Stimulated activated naive B cell treated with anti-CD40 and anti-IgM and Interleukin-4, amounts not matched to agents 10 μg/mL and 1 μg/mL and 100 μg/mL, for 72 hours (primary cell): ENCODE measurements at regions not wholly inside any gene's neighbourhood (a gene's known extent, or its start where the extent isn't known, plus 50 kb on each side); places are given as distances from the start of the nearest gene placed in this dataset.

ENCODE experiments used
- ATAC-seq, 2 donors: fragments of 150-1000 bp; cut with Tn5 transposase; replicated peaks; 2 replicates each; pipeline ENCODE4 v1.10.0; 2021; ENCODE audit warnings: moderate library complexity in 1 of 2
- DNase-seq: peaks from one replicate; pipeline ENCODE4 v3.0.0; 2021
- H3K27ac Mint-ChIP-seq: one replicate; pipeline ENCODE4 v1.8.0; 2022; ENCODE audit warnings: mild to moderate bottlenecking, mixed read lengths
- H3K27me3 Mint-ChIP-seq, 2 donors: one replicate each; pipeline ENCODE4 v1.8.0; 2022; ENCODE audit warnings: mixed read lengths in 2 of 2
- H3K36me3 Mint-ChIP-seq, 2 donors: one replicate each; pipeline ENCODE4 v1.8.0; 2022; ENCODE audit warnings: mixed read lengths in 2 of 2, mild to moderate bottlenecking in 1 of 2
- H3K4me1 Mint-ChIP-seq, 2 donors: one replicate each; pipeline ENCODE4 v1.8.0; 2022; ENCODE audit warnings: mixed read lengths in 2 of 2, mild to moderate bottlenecking in 1 of 2
- H3K4me3 Mint-ChIP-seq, 2 donors: one replicate each; pipeline ENCODE4 v1.8.0; 2022; ENCODE audit warnings: mild to moderate bottlenecking in 2 of 2, mixed read lengths in 2 of 2, moderate library complexity in 1 of 2
- H3K9me3 Mint-ChIP-seq, 2 donors: one replicate each; pipeline ENCODE4 v1.8.0; 2022; ENCODE audit warnings: mixed read lengths in 2 of 2, mild to moderate bottlenecking in 1 of 2

DNA sequence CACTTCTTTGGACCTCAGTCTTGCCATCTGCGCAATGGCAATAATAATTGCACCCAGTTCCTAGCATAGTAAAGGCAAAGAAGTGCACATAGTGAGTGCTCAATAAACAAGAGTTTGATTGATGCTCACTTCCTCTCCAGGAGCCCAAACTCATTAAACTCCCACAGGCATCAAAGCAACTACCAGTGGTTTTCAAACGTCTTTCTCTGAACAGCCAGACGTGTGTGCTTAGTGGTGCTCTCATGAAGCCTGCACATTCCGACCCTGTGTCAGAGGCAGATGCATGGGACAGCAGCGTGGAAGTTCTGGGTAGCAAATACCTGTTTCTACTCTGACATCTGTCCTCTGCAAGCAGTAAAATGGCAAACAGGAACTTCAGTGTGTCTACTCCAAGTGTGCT is 146.3 kb upstream of the MAFB start:
- no peak for ATAC-seq
- H3K4me3 Mint-ChIP-seq = no peak overlapping the region
- no peak overlapping the region for H3K27ac Mint-ChIP-seq

GRCh38 chr20:40838509-40838908 is 149.5 kb upstream of the MAFB start:
- Mint-ChIP-seq H3K9me3 (peaks cover 12% of the 10 kb centered on the region in 2 donors), H3K4me1 (no peaks in the 10 kb centered on the region), H3K27me3 (peaks cover 31 to 35% of the 10 kb centered on the region in 2 donors), H3K36me3 (peaks cover 0 to 1% of the 10 kb centered on the region in 2 donors), H3K27ac (no peak overlapping the region), H3K4me3 (no peak overlapping the region)
- ATAC-seq = no peak
- DNase-seq = no peak

More for the DNA sequence above, 146.3 kb upstream of the MAFB start:
- no peaks in the 10 kb centered on the region for H3K4me1 Mint-ChIP-seq
- DNase-seq = no peak
- H3K9me3 Mint-ChIP-seq = peaks cover 10 to 12% of the 10 kb centered on the region in 2 donors
- peaks cover 0 to 1% of the 10 kb centered on the region in 2 donors for H3K36me3 Mint-ChIP-seq
- H3K27me3 Mint-ChIP-seq = peaks cover 21 to 26% of the 10 kb centered on the region in 2 donors

DNA sequence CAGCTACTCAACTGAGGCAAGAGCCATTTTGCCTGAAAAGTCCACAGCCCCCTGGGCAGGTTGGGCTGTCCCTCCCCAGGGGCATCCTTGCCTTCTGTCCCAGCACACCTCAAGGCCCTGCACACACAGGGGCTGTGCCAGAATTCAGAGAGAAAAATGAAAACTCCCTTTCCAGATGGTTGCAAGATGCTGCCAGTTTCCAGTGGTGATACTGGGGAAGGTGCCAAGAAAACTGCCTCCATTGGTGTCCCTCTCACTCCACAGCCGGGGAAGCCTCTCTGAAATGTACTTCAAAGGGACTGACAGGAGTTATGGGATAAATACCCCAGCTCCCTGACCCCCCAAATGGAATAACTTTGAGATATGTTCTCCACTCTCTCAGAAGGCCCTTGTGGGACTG is 154.2 kb upstream of the MAFB start:
- peaks cover 15 to 19% of the 10 kb centered on the region in 2 donors for H3K27me3 Mint-ChIP-seq
- no peaks in the 10 kb centered on the region for H3K4me1 Mint-ChIP-seq
- ATAC-seq (no peak), DNase-seq (no peak)
- no peak overlapping the region for H3K27ac Mint-ChIP-seq
- no peaks in the 10 kb centered on the region for H3K36me3 Mint-ChIP-seq
- H3K4me3 Mint-ChIP-seq = no peak overlapping the region
- H3K9me3 Mint-ChIP-seq = peaks cover 4 to 5% of the 10 kb centered on the region in 2 donors

GRCh38 chr20:40844332-40844731 is 155.3 kb upstream of the MAFB start:
- ATAC-seq (no peak), DNase-seq (no peak)

GRCh38 chr20:40848096-40848495 is 159.1 kb upstream of the MAFB start:
- Mint-ChIP-seq H3K4me1 (no peaks in the 10 kb centered on the region), H3K4me3 (no peak overlapping the region), H3K27me3 (no peaks in the 10 kb centered on the region), H3K9me3 (no peaks in the 10 kb centered on the region), H3K36me3 (no peaks in the 10 kb centered on the region), H3K27ac (no peak overlapping the region)
- DNase-seq = no peak
- ATAC-seq = no peak

More at GRCh38 chr20:40844332-40844731, 155.3 kb upstream of the MAFB start:
- Mint-ChIP-seq H3K4me1 (no peaks in the 10 kb centered on the region), H3K4me3 (no peak overlapping the region), H3K9me3 (peaks cover 4 to 5% of the 10 kb centered on the region in 2 donors), H3K36me3 (no peaks in the 10 kb centered on the region), H3K27ac (no peak overlapping the region), H3K27me3 (peaks cover 15 to 19% of the 10 kb centered on the region in 2 donors)

- DNase-seq (no peak), ATAC-seq (no peak)
- no peaks in the 10 kb centered on the region for H3K36me3 Mint-ChIP-seq
- no peaks in the 10 kb centered on the region for H3K9me3 Mint-ChIP-seq
- H3K27ac Mint-ChIP-seq = no peak overlapping the region
- H3K4me3 Mint-ChIP-seq = no peak overlapping the region
- H3K27me3 Mint-ChIP-seq = no peaks in the 10 kb centered on the region
- no peaks in the 10 kb centered on the region for H3K4me1 Mint-ChIP-seq
Measured at GRCh38 chr20:40848526-40848925, 159.5 kb upstream of the MAFB start.

- Mint-ChIP-seq H3K4me3 (no peak overlapping the region), H3K4me1 (no peaks in the 10 kb centered on the region), H3K9me3 (no peaks in the 10 kb centered on the region), H3K27me3 (no peaks in the 10 kb centered on the region), H3K27ac (no peak overlapping the region), H3K36me3 (no peaks in the 10 kb centered on the region)
- ATAC-seq (no peak), DNase-seq (no peak)
Measured at GRCh38 chr20:40849456-40849855, 160.4 kb upstream of the MAFB start.

DNA sequence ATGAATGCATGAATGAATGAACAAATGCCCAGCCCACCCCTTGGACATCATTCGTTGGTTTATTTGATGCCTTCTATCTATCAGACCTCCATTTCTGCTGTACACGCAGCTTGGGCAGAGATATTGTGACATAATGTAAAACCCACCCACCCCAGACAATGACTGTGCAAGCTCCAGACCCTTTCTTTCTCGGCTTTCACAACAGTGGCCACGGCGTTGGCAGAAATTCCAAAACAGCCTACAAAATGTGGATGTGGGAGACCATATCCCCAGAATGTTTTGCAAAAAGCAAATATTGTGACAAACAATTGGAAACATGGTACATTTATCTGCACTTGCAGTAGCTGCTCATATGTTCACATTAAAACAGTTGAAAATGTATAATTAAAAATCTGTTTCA is 162.0 kb upstream of the MAFB start:
- Mint-ChIP-seq H3K4me3 (no peak overlapping the region), H3K36me3 (no peaks in the 10 kb centered on the region), H3K9me3 (no peaks in the 10 kb centered on the region), H3K4me1 (no peaks in the 10 kb centered on the region), H3K27ac (no peak overlapping the region), H3K27me3 (no peaks in the 10 kb centered on the region)
- DNase-seq = no peak
- no peak for ATAC-seq

GRCh38 chr20:40855269-40855668 is 166.2 kb upstream of the MAFB start:
- no peak overlapping the region for H3K4me3 Mint-ChIP-seq
- H3K36me3 Mint-ChIP-seq = no peaks in the 10 kb centered on the region
- ATAC-seq = no peak
- H3K27ac Mint-ChIP-seq = no peak overlapping the region
- H3K27me3 Mint-ChIP-seq = peaks cover 0 to 7% of the 10 kb centered on the region in 2 donors
- H3K9me3 Mint-ChIP-seq = no peaks in the 10 kb centered on the region
- H3K4me1 Mint-ChIP-seq = no peaks in the 10 kb centered on the region
- no peak for DNase-seq

DNA sequence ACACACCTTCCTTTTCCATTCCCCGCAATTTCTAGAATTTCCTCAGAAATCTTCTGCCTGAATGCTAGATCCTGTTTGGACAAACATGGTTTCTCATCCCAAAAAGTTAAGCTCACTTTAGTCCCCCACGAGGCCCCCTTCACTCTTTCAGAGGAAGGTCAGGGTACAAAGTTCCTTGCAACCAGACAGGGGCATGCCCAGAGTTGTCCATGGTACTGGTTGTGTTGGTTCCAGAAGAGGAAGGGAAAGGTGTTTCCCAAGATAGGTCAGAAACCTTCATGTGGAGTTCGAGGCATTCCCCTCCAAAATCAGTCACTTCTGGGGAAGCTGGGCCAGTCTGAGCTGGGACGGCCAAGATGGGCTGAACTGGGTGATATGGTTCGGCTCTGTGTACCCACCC is 167.6 kb upstream of the MAFB start:
- Mint-ChIP-seq H3K27me3 (peaks cover 0 to 7% of the 10 kb centered on the region in 2 donors), H3K9me3 (no peaks in the 10 kb centered on the region), H3K4me1 (no peaks in the 10 kb centered on the region), H3K27ac (no peak overlapping the region), H3K36me3 (no peaks in the 10 kb centered on the region), H3K4me3 (no peak overlapping the region)
- DNase-seq = no peak
- no peak for ATAC-seq

DNA sequence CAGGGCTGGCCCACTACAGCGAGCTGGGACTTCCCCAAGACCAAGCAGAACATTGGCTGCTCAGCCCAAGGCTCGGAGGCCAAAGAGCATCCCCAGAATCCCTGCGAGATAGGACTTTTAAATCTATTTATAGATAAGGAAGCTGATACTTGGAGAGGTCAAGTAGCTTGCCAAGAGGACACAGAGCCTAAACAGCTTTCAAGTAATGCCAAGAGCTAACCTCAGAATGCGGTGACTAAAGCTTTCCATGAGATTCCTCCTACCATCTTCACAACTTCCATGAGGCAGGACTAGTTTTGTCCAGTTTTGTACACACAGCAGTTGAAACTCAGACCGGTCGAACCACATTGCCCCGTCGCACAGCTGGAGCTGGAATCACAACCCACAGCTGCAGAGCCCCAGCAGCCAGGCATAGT is 168.1 kb upstream of the TOP1 start:
- no peak for DNase-seq
- Mint-ChIP-seq H3K27ac (no peak overlapping the region), H3K9me3 (no peaks in the 10 kb centered on the region), H3K27me3 (peaks cover 0 to 7% of the 10 kb centered on the region in 2 donors), H3K36me3 (no peaks in the 10 kb centered on the region), H3K4me1 (no peaks in the 10 kb centered on the region), H3K4me3 (no peak overlapping the region)
- ATAC-seq = no peak

GRCh38 chr20:40861427-40862008 is 167.1 kb upstream of the TOP1 start:
- H3K9me3 Mint-ChIP-seq = no peaks in the 10 kb centered on the region
- DNase-seq = no peak
- peaks cover 0 to 7% of the 10 kb centered on the region in 2 donors for H3K27me3 Mint-ChIP-seq
- no peaks in the 10 kb centered on the region for H3K36me3 Mint-ChIP-seq
- ATAC-seq = no peak
- H3K27ac Mint-ChIP-seq = no peak overlapping the region
- H3K4me3 Mint-ChIP-seq = no peak overlapping the region
- no peaks in the 10 kb centered on the region for H3K4me1 Mint-ChIP-seq

- ATAC-seq (no peak), DNase-seq (no peak)
- no peak overlapping the region for H3K4me3 Mint-ChIP-seq
- peaks cover 0 to 2% of the 10 kb centered on the region in 2 donors for H3K27me3 Mint-ChIP-seq
- H3K4me1 Mint-ChIP-seq = no peaks in the 10 kb centered on the region
- H3K27ac Mint-ChIP-seq = no peak overlapping the region
- no peaks in the 10 kb centered on the region for H3K36me3 Mint-ChIP-seq
- no peaks in the 10 kb centered on the region for H3K9me3 Mint-ChIP-seq
Measured at GRCh38 chr20:40863355-40863919, 165.2 kb upstream of the TOP1 start.

GRCh38 chr20:40864470-40864869 is 164.2 kb upstream of the TOP1 start:
- Mint-ChIP-seq H3K4me3 (no peak overlapping the region), H3K36me3 (no peaks in the 10 kb centered on the region), H3K4me1 (no peaks in the 10 kb centered on the region), H3K9me3 (no peaks in the 10 kb centered on the region), H3K27me3 (no peaks in the 10 kb centered on the region), H3K27ac (no peak overlapping the region)
- no peak for DNase-seq
- ATAC-seq = no peak

DNA sequence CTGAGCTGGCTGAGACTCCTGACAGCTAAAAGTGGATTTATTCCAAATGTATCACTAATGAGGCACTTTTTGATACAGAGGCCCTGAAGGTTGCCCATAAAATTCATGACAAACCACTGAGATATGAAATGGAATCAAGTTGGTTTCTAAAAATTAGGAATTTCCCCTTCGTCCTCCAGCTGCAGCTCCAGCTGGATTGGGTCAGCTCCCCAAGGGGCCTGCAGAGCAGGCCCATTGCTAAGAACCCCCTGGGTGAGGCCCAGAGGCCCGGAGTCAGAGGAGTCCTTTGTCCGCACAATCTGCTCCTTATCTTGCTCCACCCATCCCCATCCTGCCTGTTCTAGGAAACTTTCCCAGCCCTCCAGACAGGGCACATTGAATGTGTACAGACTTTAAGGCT is 163.5 kb upstream of the TOP1 start:
- no peak overlapping the region for H3K27ac Mint-ChIP-seq
- DNase-seq = no peak
- H3K9me3 Mint-ChIP-seq = no peaks in the 10 kb centered on the region
- H3K36me3 Mint-ChIP-seq = no peaks in the 10 kb centered on the region
- ATAC-seq = no peak
- H3K4me3 Mint-ChIP-seq = no peak overlapping the region
- H3K27me3 Mint-ChIP-seq = no peaks in the 10 kb centered on the region
- H3K4me1 Mint-ChIP-seq = no peaks in the 10 kb centered on the region
